NCI-H524 (cell line): ENCODE measurements at regions not wholly inside any gene's neighbourhood (a gene's known extent, or its start where the extent isn't known, plus 50 kb on each side); places are given as distances from the start of the nearest gene placed in this dataset.
A peak's percentile ranks its signal among the peaks of the same experiment; 100 is the strongest.

ENCODE experiments used
- DNase-seq, 2 experiments: peaks; one replicate each; lab custom pipeline; 2025; lab: John Stamatoyannopoulos, UW

GRCh38 chr6:84416043-84416657 is 188.7 kb upstream of the CEP162 start:
- DNase-seq, result no peak

- no peak for DNase-seq
Measured at GRCh38 chr6:84415517-84415916, 188.1 kb upstream of the CEP162 start.

- no peak for DNase-seq
Measured at GRCh38 chr6:84415068-84415467, 187.6 kb upstream of the CEP162 start.

GRCh38 chr6:84414531-84414930 is 187.1 kb upstream of the CEP162 start:
- no peak for DNase-seq

- no peak for DNase-seq
Measured at GRCh38 chr6:84411060-84411629, 183.7 kb upstream of the CEP162 start.

GRCh38 chr6:84409911-84410310 is 182.5 kb upstream of the CEP162 start:
- no peak for DNase-seq

GRCh38 chr6:84408028-84408427 is 180.6 kb upstream of the CEP162 start:
- DNase-seq, result no peak

- DNase-seq, result no peak
Measured at GRCh38 chr6:84403545-84403944, 176.1 kb upstream of the CEP162 start.

- no peak for DNase-seq
Measured at GRCh38 chr6:84399003-84399402, 171.6 kb upstream of the CEP162 start.

- DNase-seq, result peak in 1 of 2 experiments; percentile 27
Measured at GRCh38 chr6:84392261-84392660, 164.8 kb upstream of the CEP162 start.

- peak; percentile 6 to 61 for DNase-seq
Measured at GRCh38 chr6:84390851-84391250, 163.4 kb upstream of the CEP162 start.

GRCh38 chr6:84390334-84390733 is 162.9 kb upstream of the CEP162 start:
- no peak for DNase-seq

- no peak for DNase-seq
Measured at GRCh38 chr6:84379142-84379541, 151.7 kb upstream of the CEP162 start.

GRCh38 chr6:84372290-84372689 is 144.8 kb upstream of the CEP162 start:
- DNase-seq, result peak in 1 of 2 experiments; percentile 39

GRCh38 chr6:84371681-84372080 is 144.2 kb upstream of the CEP162 start:
- DNase-seq, result no peak

- no peak for DNase-seq
Measured at GRCh38 chr6:84362193-84362821, 134.9 kb upstream of the CEP162 start.

- DNase-seq, result no peak
Measured at GRCh38 chr6:84361372-84362192, 134.1 kb upstream of the CEP162 start.

- DNase-seq, result no peak
Measured at GRCh38 chr6:84360039-84360438, 132.6 kb upstream of the CEP162 start.

GRCh38 chr6:84358581-84358980 is 131.1 kb upstream of the CEP162 start:
- DNase-seq, result no peak

GRCh38 chr6:84357631-84358030 is 130.2 kb upstream of the CEP162 start:
- DNase-seq, result no peak

- no peak for DNase-seq
Measured at GRCh38 chr6:84356907-84357306, 129.5 kb upstream of the CEP162 start.
